GM23338 (cell line): ENCODE measurements at regions not wholly inside any gene's neighbourhood (a gene's known extent, or its start where the extent isn't known, plus 50 kb on each side); places are given as distances from the start of the nearest gene placed in this dataset.

ENCODE experiments used
- ATAC-seq: fragments of 200-7000 bp; cut with Tn5 transposase; 3 replicates; pipeline ENCODE4 v1.9.1; 2020
- DNase-seq: peaks from one replicate; pipeline ENCODE4 v3.0.0-alpha.2; 2015; ENCODE audit warnings: low spot score
- H2AFZ ChIP-seq: fragments of 200-600 bp; sonication (generic); 2 replicates; pipeline ENCODE4 v1.8.0; 2016; ENCODE audit warnings: antibody characterized with exemption, mild to moderate bottlenecking, moderate library complexity
- H3F3A ChIP-seq: fragments of 200-600 bp; sonication (generic); replicated peaks from 2 replicates; pipeline ENCODE4 v1.8.0; 2017; ENCODE audit warnings: antibody characterized with exemption, mixed run types, low read depth
- H3K27ac ChIP-seq: fragments of 200-600 bp; sonication (generic); 2 replicates; pipeline ENCODE4 v1.6.1; 2016; ENCODE audit warnings: low read depth
- H3K27me3 ChIP-seq: fragments of 200-600 bp; sonication (generic); 2 replicates; pipeline ENCODE4 v1.8.0; 2016; ENCODE audit warnings: mild to moderate bottlenecking, mixed run types, moderate library complexity; ENCODE audit not compliant: insufficient read depth
- H3K36me3 ChIP-seq: fragments of 200-600 bp; sonication (generic); 2 replicates; pipeline ENCODE4 v1.8.0; 2016; ENCODE audit warnings: mild to moderate bottlenecking; ENCODE audit not compliant: insufficient read depth
- H3K4me1 ChIP-seq: fragments of 200-600 bp; sonication (generic); 2 replicates; pipeline ENCODE4 v1.8.0; 2016; ENCODE audit warnings: mild to moderate bottlenecking, moderate library complexity; ENCODE audit not compliant: insufficient read depth
- H3K4me2 ChIP-seq: fragments of 200-600 bp; sonication (generic); 2 replicates; pipeline ENCODE4 v1.7.1; 2017; ENCODE audit warnings: mixed run types
- H3K4me3 ChIP-seq: fragments of 200-600 bp; sonication (generic); 2 replicates; pipeline ENCODE4 v1.6.1; 2016; ENCODE audit warnings: mixed run types
- H3K79me2 ChIP-seq: fragments of 200-600 bp; sonication (generic); replicated peaks from 2 replicates; pipeline ENCODE4 v1.8.0; 2017; ENCODE audit warnings: mild to moderate bottlenecking; ENCODE audit not compliant: insufficient read depth
- H3K9me2 ChIP-seq: fragments of 200-600 bp; sonication (generic); 2 replicates; pipeline ENCODE4 v1.8.0; 2017; ENCODE audit not compliant: insufficient read depth
- H4K20me1 ChIP-seq: fragments of 200-600 bp; sonication (generic); replicated peaks from 2 replicates; pipeline ENCODE4 v1.8.0; 2017; ENCODE audit warnings: mild to moderate bottlenecking; ENCODE audit not compliant: insufficient read depth
- H3K27ac Mint-ChIP-seq: 2 replicates; pipeline ENCODE4 v1.8.0; 2020; ENCODE audit warnings: inconsistent platforms, mild to moderate bottlenecking, moderate library complexity, mixed read lengths
- H3K27me3 Mint-ChIP-seq: 3 replicates; pipeline ENCODE4 v1.8.0; 2022; ENCODE audit warnings: low read depth, mild to moderate bottlenecking, moderate library complexity, mixed read lengths, inconsistent platforms; ENCODE audit not compliant: insufficient read depth, poor library complexity
- H3K36me3 Mint-ChIP-seq: 3 replicates; pipeline ENCODE4 v1.8.0; 2021; ENCODE audit warnings: low read depth, mild to moderate bottlenecking, inconsistent platforms, moderate library complexity, mixed read lengths
- H3K4me1 Mint-ChIP-seq: 3 replicates; pipeline ENCODE4 v1.8.0; 2020; ENCODE audit warnings: mild to moderate bottlenecking, inconsistent platforms, mixed read lengths
- H3K4me3 Mint-ChIP-seq: 3 replicates; pipeline ENCODE4 v1.8.0; 2021; ENCODE audit warnings: moderate library complexity, mild to moderate bottlenecking, inconsistent platforms, mixed read lengths
- H3K9me3 Mint-ChIP-seq: 3 replicates; pipeline ENCODE4 v1.8.0; 2020; ENCODE audit warnings: moderate library complexity, mild to moderate bottlenecking, inconsistent platforms, mixed read lengths
- CREB1 ChIP-seq: fragments of 250-450 bp; sonication (Bioruptor Pico); IDR thresholded peaks from 2 replicates; pipeline ENCODE4 v1.5.0; 2020; ENCODE audit warnings: low read depth, mild to moderate bottlenecking, moderate library complexity
- EZH2 ChIP-seq: fragments of 200-600 bp; sonication (generic); IDR thresholded peaks from one replicate; pipeline ENCODE4 v1.8.0; 2017; ENCODE audit warnings: antibody characterized with exemption, mild to moderate bottlenecking, low read depth; ENCODE audit not compliant: unreplicated experiment
- EZH2phosphoT487 ChIP-seq: fragments of 200-600 bp; sonication (generic); IDR thresholded peaks from one replicate; pipeline ENCODE4 v1.8.1; 2018; ENCODE audit warnings: antibody characterized with exemption; ENCODE audit not compliant: unreplicated experiment
- JUNB ChIP-seq: IDR thresholded peaks from one replicate; pipeline ENCODE4 v1.6.1; 2016; ENCODE audit warnings: antibody characterized with exemption; ENCODE audit not compliant: unreplicated experiment
- NANOG ChIP-seq: IDR thresholded peaks from 2 replicates; pipeline ENCODE4 v1.6.1; 2016; ENCODE audit warnings: antibody characterized with exemption, borderline replicate concordance
- POLR2AphosphoS5 ChIP-seq: IDR thresholded peaks from 2 replicates; pipeline ENCODE4 v1.6.1; 2016; ENCODE audit warnings: antibody characterized with exemption, low read depth
- STAT1 ChIP-seq: IDR thresholded peaks from one replicate; pipeline ENCODE4 v1.6.1; 2016; ENCODE audit warnings: antibody characterized with exemption; ENCODE audit not compliant: unreplicated experiment
- ZNF114 ChIP-seq: fragments of 250-450 bp; sonication (Bioruptor Pico); IDR thresholded peaks from 2 replicates; pipeline ENCODE4 v1.5.0; 2020; ENCODE audit warnings: mild to moderate bottlenecking, moderate library complexity
- ZNF331 ChIP-seq: fragments of 250-450 bp; sonication (Bioruptor Pico); IDR thresholded peaks from 2 replicates; pipeline ENCODE4 v1.5.0; 2020; ENCODE audit warnings: low read depth, mild to moderate bottlenecking, moderate library complexity
- TF ChIP-seq, protein P1 (sequence below), 2 experiments: fragments of 200-600 bp in 1 of 2; sonication (generic) in 1 of 2; conservative IDR thresholded peaks; 2 replicates each; pipeline versions ENCODE4 v1.5.1 to v1.6.1; 2016 to 2017; ENCODE audit warnings: antibody characterized with exemption in 2 of 2, low read depth in 2 of 2, mild to moderate bottlenecking in 2 of 2, moderate library complexity in 1 of 2
- TF ChIP-seq, protein P2 (sequence below): fragments of 250-450 bp; sonication (Bioruptor Pico); IDR thresholded peaks from 2 replicates; pipeline ENCODE4 v1.5.0; 2020; ENCODE audit warnings: mild to moderate bottlenecking, moderate library complexity
- TF ChIP-seq, protein P3 (sequence below): IDR thresholded peaks from 2 replicates; pipeline ENCODE4 v1.6.1; 2016; ENCODE audit warnings: antibody characterized with exemption
- TF ChIP-seq, protein P4 (sequence below): IDR thresholded peaks from one replicate; pipeline ENCODE4 v1.6.1; 2018; ENCODE audit warnings: antibody characterized with exemption; ENCODE audit not compliant: unreplicated experiment

DNA sequence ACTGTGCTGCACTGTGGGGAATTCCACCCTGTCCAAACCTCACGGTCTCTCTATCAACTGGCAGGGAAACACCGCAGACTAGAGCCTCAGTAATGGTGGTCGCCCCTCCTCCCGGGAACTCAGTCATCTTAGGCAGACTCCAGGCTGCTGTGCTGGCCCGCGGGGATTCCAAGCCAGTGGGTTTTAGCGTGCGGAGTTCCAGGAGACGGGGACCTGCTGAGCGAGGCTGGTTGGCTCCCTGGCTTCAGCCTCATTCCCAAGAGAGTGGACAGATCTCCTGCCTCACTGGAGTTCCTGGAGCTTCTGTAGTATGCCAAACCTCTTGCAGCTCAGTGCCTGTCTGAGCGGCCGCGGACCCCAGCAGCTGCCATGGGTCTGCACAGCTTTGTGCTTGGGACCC is 455.6 kb downstream of the CCDC91 start:
- no peak overlapping the region for H3K4me2 ChIP-seq
- H4K20me1 ChIP-seq, result no peaks in the 10 kb centered on the region
- H3K4me1 ChIP-seq, result peaks cover 8% of the 10 kb centered on the region
- H3K79me2 ChIP-seq, result no peaks in the 10 kb centered on the region
- no peaks in the 10 kb centered on the region for H3F3A ChIP-seq
- Mint-ChIP-seq H3K4me1 (peaks cover 13% of the 10 kb centered on the region), H3K27me3 (peaks cover 1% of the 10 kb centered on the region), H3K27ac (no peak overlapping the region), H3K36me3 (no peaks in the 10 kb centered on the region), H3K4me3 (no peak overlapping the region), H3K9me3 (no peaks in the 10 kb centered on the region)
- no peaks in the 10 kb centered on the region for H3K27me3 ChIP-seq
- H3K27ac ChIP-seq, result no peak overlapping the region
- no peak overlapping the region for H3K4me3 ChIP-seq
- H3K9me2 ChIP-seq, result peaks cover 15% of the 10 kb centered on the region
- no peaks in the 10 kb centered on the region for H3K36me3 ChIP-seq
- TF ChIP-seq POLR2AphosphoS5, result no peak
- TF ChIP-seq, protein P1, sequence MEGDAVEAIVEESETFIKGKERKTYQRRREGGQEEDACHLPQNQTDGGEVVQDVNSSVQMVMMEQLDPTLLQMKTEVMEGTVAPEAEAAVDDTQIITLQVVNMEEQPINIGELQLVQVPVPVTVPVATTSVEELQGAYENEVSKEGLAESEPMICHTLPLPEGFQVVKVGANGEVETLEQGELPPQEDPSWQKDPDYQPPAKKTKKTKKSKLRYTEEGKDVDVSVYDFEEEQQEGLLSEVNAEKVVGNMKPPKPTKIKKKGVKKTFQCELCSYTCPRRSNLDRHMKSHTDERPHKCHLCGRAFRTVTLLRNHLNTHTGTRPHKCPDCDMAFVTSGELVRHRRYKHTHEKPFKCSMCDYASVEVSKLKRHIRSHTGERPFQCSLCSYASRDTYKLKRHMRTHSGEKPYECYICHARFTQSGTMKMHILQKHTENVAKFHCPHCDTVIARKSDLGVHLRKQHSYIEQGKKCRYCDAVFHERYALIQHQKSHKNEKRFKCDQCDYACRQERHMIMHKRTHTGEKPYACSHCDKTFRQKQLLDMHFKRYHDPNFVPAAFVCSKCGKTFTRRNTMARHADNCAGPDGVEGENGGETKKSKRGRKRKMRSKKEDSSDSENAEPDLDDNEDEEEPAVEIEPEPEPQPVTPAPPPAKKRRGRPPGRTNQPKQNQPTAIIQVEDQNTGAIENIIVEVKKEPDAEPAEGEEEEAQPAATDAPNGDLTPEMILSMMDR (conservative IDR thresholded peaks at IDR 0.05; ENCODE audit: low read depth in 2 of 2), result no peak
- no peak for TF ChIP-seq ZNF114 (CRISPR knock-in tag)
- TF ChIP-seq STAT1, result no peak
- TF ChIP-seq EZH2, result no peak
- no peak for TF ChIP-seq ZNF331 (CRISPR knock-in tag)
- TF ChIP-seq, protein P2, sequence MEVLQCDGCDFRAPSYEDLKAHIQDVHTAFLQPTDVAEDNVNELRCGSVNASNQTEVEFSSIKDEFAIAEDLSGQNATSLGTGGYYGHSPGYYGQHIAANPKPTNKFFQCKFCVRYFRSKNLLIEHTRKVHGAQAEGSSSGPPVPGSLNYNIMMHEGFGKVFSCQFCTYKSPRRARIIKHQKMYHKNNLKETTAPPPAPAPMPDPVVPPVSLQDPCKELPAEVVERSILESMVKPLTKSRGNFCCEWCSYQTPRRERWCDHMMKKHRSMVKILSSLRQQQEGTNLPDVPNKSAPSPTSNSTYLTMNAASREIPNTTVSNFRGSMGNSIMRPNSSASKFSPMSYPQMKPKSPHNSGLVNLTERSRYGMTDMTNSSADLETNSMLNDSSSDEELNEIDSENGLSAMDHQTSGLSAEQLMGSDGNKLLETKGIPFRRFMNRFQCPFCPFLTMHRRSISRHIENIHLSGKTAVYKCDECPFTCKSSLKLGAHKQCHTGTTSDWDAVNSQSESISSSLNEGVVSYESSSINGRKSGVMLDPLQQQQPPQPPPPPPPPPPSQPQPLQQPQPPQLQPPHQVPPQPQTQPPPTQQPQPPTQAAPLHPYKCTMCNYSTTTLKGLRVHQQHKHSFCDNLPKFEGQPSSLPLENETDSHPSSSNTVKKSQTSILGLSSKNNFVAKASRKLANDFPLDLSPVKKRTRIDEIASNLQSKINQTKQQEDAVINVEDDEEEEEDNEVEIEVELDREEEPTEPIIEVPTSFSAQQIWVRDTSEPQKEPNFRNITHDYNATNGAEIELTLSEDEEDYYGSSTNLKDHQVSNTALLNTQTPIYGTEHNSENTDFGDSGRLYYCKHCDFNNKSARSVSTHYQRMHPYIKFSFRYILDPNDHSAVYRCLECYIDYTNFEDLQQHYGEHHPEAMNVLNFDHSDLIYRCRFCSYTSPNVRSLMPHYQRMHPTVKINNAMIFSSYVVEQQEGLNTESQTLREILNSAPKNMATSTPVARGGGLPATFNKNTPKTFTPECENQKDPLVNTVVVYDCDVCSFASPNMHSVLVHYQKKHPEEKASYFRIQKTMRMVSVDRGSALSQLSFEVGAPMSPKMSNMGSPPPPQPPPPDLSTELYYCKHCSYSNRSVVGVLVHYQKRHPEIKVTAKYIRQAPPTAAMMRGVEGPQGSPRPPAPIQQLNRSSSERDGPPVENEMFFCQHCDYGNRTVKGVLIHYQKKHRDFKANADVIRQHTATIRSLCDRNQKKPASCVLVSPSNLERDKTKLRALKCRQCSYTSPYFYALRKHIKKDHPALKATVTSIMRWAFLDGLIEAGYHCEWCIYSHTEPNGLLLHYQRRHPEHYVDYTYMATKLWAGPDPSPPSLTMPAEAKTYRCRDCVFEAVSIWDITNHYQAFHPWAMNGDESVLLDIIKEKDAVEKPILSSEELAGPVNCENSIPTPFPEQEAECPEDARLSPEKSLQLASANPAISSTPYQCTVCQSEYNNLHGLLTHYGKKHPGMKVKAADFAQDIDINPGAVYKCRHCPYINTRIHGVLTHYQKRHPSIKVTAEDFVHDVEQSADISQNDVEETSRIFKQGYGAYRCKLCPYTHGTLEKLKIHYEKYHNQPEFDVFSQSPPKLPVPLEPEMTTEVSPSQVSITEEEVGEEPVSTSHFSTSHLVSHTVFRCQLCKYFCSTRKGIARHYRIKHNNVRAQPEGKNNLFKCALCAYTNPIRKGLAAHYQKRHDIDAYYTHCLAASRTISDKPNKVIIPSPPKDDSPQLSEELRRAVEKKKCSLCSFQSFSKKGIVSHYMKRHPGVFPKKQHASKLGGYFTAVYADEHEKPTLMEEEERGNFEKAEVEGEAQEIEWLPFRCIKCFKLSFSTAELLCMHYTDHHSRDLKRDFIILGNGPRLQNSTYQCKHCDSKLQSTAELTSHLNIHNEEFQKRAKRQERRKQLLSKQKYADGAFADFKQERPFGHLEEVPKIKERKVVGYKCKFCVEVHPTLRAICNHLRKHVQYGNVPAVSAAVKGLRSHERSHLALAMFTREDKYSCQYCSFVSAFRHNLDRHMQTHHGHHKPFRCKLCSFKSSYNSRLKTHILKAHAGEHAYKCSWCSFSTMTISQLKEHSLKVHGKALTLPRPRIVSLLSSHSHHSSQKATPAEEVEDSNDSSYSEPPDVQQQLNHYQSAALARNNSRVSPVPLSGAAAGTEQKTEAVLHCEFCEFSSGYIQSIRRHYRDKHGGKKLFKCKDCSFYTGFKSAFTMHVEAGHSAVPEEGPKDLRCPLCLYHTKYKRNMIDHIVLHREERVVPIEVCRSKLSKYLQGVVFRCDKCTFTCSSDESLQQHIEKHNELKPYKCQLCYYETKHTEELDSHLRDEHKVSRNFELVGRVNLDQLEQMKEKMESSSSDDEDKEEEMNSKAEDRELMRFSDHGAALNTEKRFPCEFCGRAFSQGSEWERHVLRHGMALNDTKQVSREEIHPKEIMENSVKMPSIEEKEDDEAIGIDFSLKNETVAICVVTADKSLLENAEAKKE (CRISPR knock-in tag), result no peak
- TF ChIP-seq, protein P3, sequence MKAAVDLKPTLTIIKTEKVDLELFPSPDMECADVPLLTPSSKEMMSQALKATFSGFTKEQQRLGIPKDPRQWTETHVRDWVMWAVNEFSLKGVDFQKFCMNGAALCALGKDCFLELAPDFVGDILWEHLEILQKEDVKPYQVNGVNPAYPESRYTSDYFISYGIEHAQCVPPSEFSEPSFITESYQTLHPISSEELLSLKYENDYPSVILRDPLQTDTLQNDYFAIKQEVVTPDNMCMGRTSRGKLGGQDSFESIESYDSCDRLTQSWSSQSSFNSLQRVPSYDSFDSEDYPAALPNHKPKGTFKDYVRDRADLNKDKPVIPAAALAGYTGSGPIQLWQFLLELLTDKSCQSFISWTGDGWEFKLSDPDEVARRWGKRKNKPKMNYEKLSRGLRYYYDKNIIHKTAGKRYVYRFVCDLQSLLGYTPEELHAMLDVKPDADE, result no peak
- no peak for TF ChIP-seq JUNB
- TF ChIP-seq, protein P4, sequence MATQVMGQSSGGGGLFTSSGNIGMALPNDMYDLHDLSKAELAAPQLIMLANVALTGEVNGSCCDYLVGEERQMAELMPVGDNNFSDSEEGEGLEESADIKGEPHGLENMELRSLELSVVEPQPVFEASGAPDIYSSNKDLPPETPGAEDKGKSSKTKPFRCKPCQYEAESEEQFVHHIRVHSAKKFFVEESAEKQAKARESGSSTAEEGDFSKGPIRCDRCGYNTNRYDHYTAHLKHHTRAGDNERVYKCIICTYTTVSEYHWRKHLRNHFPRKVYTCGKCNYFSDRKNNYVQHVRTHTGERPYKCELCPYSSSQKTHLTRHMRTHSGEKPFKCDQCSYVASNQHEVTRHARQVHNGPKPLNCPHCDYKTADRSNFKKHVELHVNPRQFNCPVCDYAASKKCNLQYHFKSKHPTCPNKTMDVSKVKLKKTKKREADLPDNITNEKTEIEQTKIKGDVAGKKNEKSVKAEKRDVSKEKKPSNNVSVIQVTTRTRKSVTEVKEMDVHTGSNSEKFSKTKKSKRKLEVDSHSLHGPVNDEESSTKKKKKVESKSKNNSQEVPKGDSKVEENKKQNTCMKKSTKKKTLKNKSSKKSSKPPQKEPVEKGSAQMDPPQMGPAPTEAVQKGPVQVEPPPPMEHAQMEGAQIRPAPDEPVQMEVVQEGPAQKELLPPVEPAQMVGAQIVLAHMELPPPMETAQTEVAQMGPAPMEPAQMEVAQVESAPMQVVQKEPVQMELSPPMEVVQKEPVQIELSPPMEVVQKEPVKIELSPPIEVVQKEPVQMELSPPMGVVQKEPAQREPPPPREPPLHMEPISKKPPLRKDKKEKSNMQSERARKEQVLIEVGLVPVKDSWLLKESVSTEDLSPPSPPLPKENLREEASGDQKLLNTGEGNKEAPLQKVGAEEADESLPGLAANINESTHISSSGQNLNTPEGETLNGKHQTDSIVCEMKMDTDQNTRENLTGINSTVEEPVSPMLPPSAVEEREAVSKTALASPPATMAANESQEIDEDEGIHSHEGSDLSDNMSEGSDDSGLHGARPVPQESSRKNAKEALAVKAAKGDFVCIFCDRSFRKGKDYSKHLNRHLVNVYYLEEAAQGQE, result no peak
- TF ChIP-seq NANOG, result no peak
- no peak for TF ChIP-seq CREB1 (CRISPR knock-in tag)
- no peak for TF ChIP-seq EZH2phosphoT487
- H2AFZ ChIP-seq, result peak overlapping the region; percentile 21; the same call in 1 of the 2 replicates
- ATAC-seq, result no peak
- peak; percentile 10 for DNase-seq
